ENCODE measurements at regions not wholly inside any gene's neighbourhood (a gene's known extent, or its start where the extent isn't known, plus 50 kb on each side); places are given as distances from the start of the nearest gene placed in this dataset.

- DNase-seq (ENCODE audit: low read depth, low spot score) = no peak
- H3K4me3 ChIP-seq (ENCODE audit: low read depth, low read length) = no peak overlapping the region
- ChIA-PET CTCF (interaction anchor here (0.8 to 1.1 kb wide), 2 partner anchors 17 to 728 kb away, joined by 3 read pairs; no protein-coding TSS in a partner anchor), POLR2A (no interaction called here)
- TF ChIP-seq CTCF (IDR thresholded peaks at IDR 0.05; ENCODE audit: insufficient read depth, low read length, missing control alignments) = no peak
These were observed 107.2 kb upstream of the SLIT3 start for GRCh38 chr5:169408171-169408570.

- TF ChIP-seq CTCF (IDR thresholded peaks at IDR 0.05; ENCODE audit: insufficient read depth, low read length, missing control alignments) = no peak
- POLR2A ChIA-PET = no interaction called here
- CTCF ChIA-PET = interaction anchor here (1.3 kb wide), 1 partner anchor 101 kb away, joined by 3 read pairs; no protein-coding TSS in a partner anchor
- DNase-seq (ENCODE audit: low read depth, low spot score) = no peak
- no peak overlapping the region for H3K4me3 ChIP-seq (ENCODE audit: low read depth, low read length)
These were observed 103.3 kb upstream of the SLIT3 start for GRCh38 chr5:169404223-169404622.

GRCh38 chr5:169398515-169398914 is 97.6 kb upstream of the SLIT3 start:
- POLR2A ChIA-PET = no interaction called here
- CTCF ChIA-PET = interaction anchor here (1.4 kb wide), 1 partner anchor 9 kb away, joined by 4 read pairs; no protein-coding TSS in a partner anchor
- H3K4me3 ChIP-seq (ENCODE audit: low read depth, low read length) = no peak overlapping the region
- TF ChIP-seq CTCF (IDR thresholded peaks at IDR 0.05; ENCODE audit: insufficient read depth, low read length, missing control alignments) = no peak
- no peak for DNase-seq (ENCODE audit: low read depth, low spot score)

GRCh38 chr5:169395136-169395535 is 94.2 kb upstream of the SLIT3 start:
- CTCF ChIA-PET = no interaction called here

GRCh38 chr5:169394371-169394770 is 93.4 kb upstream of the SLIT3 start:
- POLR2A ChIA-PET = no interaction called here
- no peak overlapping the region for H3K4me3 ChIP-seq (ENCODE audit: low read depth, low read length)
- no peak for DNase-seq (ENCODE audit: low read depth, low spot score)
- CTCF ChIA-PET = no interaction called here
- TF ChIP-seq CTCF (IDR thresholded peaks at IDR 0.05; ENCODE audit: insufficient read depth, low read length, missing control alignments) = no peak

More at GRCh38 chr5:169395136-169395535, 94.2 kb upstream of the SLIT3 start:
- POLR2A ChIA-PET = no interaction called here
- H3K4me3 ChIP-seq (ENCODE audit: low read depth, low read length) = no peak overlapping the region
- no peak for DNase-seq (ENCODE audit: low read depth, low spot score)
- no peak for TF ChIP-seq CTCF (IDR thresholded peaks at IDR 0.05; ENCODE audit: insufficient read depth, low read length, missing control alignments)

- DNase-seq (ENCODE audit: low read depth, low spot score) = no peak
- POLR2A ChIA-PET = no interaction called here
- CTCF ChIA-PET = no interaction called here
- TF ChIP-seq CTCF (IDR thresholded peaks at IDR 0.05; ENCODE audit: insufficient read depth, low read length, missing control alignments) = no peak
- no peak overlapping the region for H3K4me3 ChIP-seq (ENCODE audit: low read depth, low read length)
These were observed 93.0 kb upstream of the SLIT3 start for GRCh38 chr5:169393907-169394306.

Measured in AG04449 (cell line).